Chondrocyte (in vitro differentiated cells): ENCODE measurements at regions not wholly inside any gene's neighbourhood (a gene's known extent, or its start where the extent isn't known, plus 50 kb on each side); places are given as distances from the start of the nearest gene placed in this dataset.

Experiments
- DNase-seq: peaks from one replicate; pipeline ENCODE4 v3.0.0; 2021; ENCODE audit warnings: mixed read lengths, low spot score
- H3K27ac Mint-ChIP-seq: one replicate; pipeline ENCODE4 v1.8.0; 2021; ENCODE audit warnings: mild to moderate bottlenecking, moderate library complexity, mixed read lengths; ENCODE audit not compliant: unreplicated experiment
- H3K27me3 Mint-ChIP-seq: 2 replicates; pipeline ENCODE4 v1.8.0; 2021; ENCODE audit warnings: low read depth, mixed read lengths
- H3K36me3 Mint-ChIP-seq: 2 replicates; pipeline ENCODE4 v1.8.0; 2021; ENCODE audit warnings: low read depth, mixed read lengths
- H3K4me1 Mint-ChIP-seq: 2 replicates; pipeline ENCODE4 v1.8.0; 2021; ENCODE audit warnings: low read depth, mild to moderate bottlenecking, mixed read lengths
- H3K4me3 Mint-ChIP-seq: one replicate; pipeline ENCODE4 v1.8.0; 2021; ENCODE audit warnings: mild to moderate bottlenecking, moderate library complexity, mixed read lengths; ENCODE audit not compliant: unreplicated experiment
- H3K9me3 Mint-ChIP-seq: 2 replicates; pipeline ENCODE4 v1.8.0; 2021; ENCODE audit warnings: low read depth, mixed read lengths
- TF ChIP-seq, protein P1 (sequence below): fragments of 200-600 bp; sonication (generic); IDR thresholded peaks from 2 replicates; pipeline ENCODE4 v1.5.0; 2021; ENCODE audit warnings: antibody characterized with exemption, mild to moderate bottlenecking, moderate library complexity

DNA sequence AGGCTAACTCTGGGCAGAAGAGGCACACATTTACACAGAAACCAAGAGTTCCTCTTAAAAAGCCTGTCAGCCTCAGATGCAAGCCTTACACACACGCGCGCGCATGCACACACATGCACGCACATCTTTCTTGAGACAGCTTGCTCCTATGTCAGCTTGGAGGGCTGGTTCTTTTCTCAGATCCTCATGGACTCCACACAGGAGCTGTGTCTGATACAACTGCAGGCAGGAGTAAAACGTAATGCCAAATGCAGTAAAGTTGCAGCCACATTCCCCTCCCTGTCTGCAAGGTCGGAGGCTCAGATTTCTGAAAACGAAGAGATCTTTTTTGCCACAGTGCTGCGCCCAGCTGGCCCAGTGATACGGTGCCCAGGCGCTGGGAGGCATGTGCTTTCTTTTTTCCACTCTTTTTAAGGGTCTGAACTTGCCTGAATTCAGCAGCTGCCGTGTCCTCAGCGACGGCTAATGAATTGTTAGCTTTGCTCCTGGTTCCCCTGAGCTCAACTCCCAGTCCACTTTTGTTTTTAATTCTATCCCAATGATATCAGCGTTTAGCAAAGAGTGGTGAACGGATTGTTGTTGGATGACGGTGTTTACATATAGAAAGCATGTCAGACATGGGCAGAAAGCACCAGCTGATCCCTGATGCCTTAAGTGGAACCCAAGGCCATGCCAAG lies 72.9 kb upstream of the FOXN3 start:
- TF ChIP-seq, protein P1, sequence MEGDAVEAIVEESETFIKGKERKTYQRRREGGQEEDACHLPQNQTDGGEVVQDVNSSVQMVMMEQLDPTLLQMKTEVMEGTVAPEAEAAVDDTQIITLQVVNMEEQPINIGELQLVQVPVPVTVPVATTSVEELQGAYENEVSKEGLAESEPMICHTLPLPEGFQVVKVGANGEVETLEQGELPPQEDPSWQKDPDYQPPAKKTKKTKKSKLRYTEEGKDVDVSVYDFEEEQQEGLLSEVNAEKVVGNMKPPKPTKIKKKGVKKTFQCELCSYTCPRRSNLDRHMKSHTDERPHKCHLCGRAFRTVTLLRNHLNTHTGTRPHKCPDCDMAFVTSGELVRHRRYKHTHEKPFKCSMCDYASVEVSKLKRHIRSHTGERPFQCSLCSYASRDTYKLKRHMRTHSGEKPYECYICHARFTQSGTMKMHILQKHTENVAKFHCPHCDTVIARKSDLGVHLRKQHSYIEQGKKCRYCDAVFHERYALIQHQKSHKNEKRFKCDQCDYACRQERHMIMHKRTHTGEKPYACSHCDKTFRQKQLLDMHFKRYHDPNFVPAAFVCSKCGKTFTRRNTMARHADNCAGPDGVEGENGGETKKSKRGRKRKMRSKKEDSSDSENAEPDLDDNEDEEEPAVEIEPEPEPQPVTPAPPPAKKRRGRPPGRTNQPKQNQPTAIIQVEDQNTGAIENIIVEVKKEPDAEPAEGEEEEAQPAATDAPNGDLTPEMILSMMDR = no peak
- no peak for DNase-seq
- Mint-ChIP-seq H3K27ac (peak overlapping the region; percentile 58), H3K4me1 (peaks cover 56% of the 10 kb centered on the region), H3K9me3 (no peaks in the 10 kb centered on the region), H3K27me3 (no peaks in the 10 kb centered on the region), H3K36me3 (peaks cover 5% of the 10 kb centered on the region), H3K4me3 (peak overlapping the region; percentile 14)

DNA sequence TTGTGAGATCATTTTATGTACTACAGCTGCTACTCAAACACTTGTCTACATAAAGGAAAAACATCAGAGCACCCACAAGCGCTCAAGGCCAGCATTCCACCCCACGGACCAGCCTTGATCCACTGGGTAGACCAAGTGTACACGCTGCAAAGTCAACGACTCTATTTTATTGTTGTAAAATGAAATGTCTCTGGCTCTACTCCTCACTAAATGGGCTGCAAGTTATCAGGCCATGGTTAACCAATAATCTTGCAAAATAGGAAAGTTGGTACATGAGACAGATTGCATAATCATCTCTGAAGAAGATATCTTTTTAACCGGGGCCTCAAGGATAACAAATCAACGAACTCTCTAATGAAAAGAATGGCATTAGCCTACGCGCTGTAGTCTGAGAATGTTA lies 69.9 kb upstream of the FOXN3 start:
- no peak for DNase-seq
- TF ChIP-seq, protein P1 = no peak
- Mint-ChIP-seq H3K27me3 (no peaks in the 10 kb centered on the region), H3K4me3 (no peak overlapping the region), H3K9me3 (no peaks in the 10 kb centered on the region), H3K4me1 (peaks cover 34% of the 10 kb centered on the region), H3K27ac (no peak overlapping the region), H3K36me3 (peaks cover 8% of the 10 kb centered on the region)

- TF ChIP-seq, protein P1 = no peak
- Mint-ChIP-seq H3K9me3 (no peaks in the 10 kb centered on the region), H3K4me1 (peaks cover 29% of the 10 kb centered on the region), H3K4me3 (no peak overlapping the region), H3K36me3 (peaks cover 8% of the 10 kb centered on the region), H3K27ac (no peak overlapping the region), H3K27me3 (no peaks in the 10 kb centered on the region)
- no peak for DNase-seq
Observed at GRCh38 chr14:89486505-89486904, 69.5 kb upstream of the FOXN3 start.

DNA sequence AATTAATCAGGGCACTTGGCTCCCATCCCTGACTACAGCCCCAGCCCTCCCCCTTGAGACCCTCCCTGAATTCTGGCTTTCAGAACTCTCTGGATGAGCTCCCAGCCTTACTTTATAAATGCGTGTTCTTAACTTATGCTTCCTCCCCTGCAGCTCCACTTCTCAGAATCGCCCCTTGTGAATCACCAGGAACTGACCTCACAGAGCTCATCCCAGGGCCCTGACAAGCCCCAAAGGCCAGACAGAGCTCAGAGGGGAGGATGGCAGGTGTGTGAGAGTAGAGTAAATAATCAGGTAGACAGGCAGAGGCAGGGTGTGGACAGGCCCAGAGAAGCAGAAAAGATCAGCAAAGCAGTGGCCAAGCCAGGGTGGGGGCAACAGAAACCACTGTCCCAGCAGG lies 68.2 kb upstream of the FOXN3 start:
- TF ChIP-seq, protein P1 = no peak
- no peak for DNase-seq
- Mint-ChIP-seq H3K27ac (no peak overlapping the region), H3K4me3 (no peak overlapping the region), H3K36me3 (peaks cover 8% of the 10 kb centered on the region), H3K27me3 (no peaks in the 10 kb centered on the region), H3K4me1 (peaks cover 18% of the 10 kb centered on the region), H3K9me3 (no peaks in the 10 kb centered on the region)

- H3K27ac Mint-ChIP-seq = no peak overlapping the region
- DNase-seq = peak; percentile 49
- peaks cover 8% of the 10 kb centered on the region for H3K36me3 Mint-ChIP-seq
- H3K9me3 Mint-ChIP-seq = no peaks in the 10 kb centered on the region
- TF ChIP-seq, protein P1 = no peak
- H3K27me3 Mint-ChIP-seq = no peaks in the 10 kb centered on the region
- peaks cover 11% of the 10 kb centered on the region for H3K4me1 Mint-ChIP-seq
- H3K4me3 Mint-ChIP-seq = no peak overlapping the region
Observed at GRCh38 chr14:89484051-89484844, 67.2 kb upstream of the FOXN3 start.
